Nephron progenitor cell (in vitro differentiated cells): ENCODE measurements at regions not wholly inside any gene's neighbourhood (a gene's known extent, or its start where the extent isn't known, plus 50 kb on each side); places are given as distances from the start of the nearest gene placed in this dataset.

Source experiments
- DNase-seq: peaks from one replicate; pipeline ENCODE4 v3.0.0; 2021
- H3K27ac Mint-ChIP-seq: 2 replicates; pipeline ENCODE4 v1.8.0; 2021; ENCODE audit warnings: mild to moderate bottlenecking, moderate library complexity, mixed read lengths
- H3K27me3 Mint-ChIP-seq: 2 replicates; pipeline ENCODE4 v1.8.0; 2021; ENCODE audit warnings: mild to moderate bottlenecking, low read depth, mixed read lengths; ENCODE audit not compliant: poor library complexity
- H3K36me3 Mint-ChIP-seq: 2 replicates; pipeline ENCODE4 v1.8.0; 2021; ENCODE audit warnings: low read depth, mixed read lengths
- H3K4me1 Mint-ChIP-seq: 2 replicates; pipeline ENCODE4 v1.8.0; 2021; ENCODE audit warnings: mixed read lengths
- H3K4me3 Mint-ChIP-seq: 2 replicates; pipeline ENCODE4 v1.8.0; 2021; ENCODE audit warnings: mild to moderate bottlenecking, moderate library complexity, mixed read lengths
- H3K9me3 Mint-ChIP-seq: 2 replicates; pipeline ENCODE4 v1.8.0; 2021; ENCODE audit warnings: mild to moderate bottlenecking, moderate library complexity, mixed read lengths
- CTCF ChIP-seq: fragments of 200-600 bp; sonication (generic); IDR thresholded peaks from 2 replicates; pipeline ENCODE4 v1.5.0; 2021; ENCODE audit warnings: antibody characterized with exemption

GRCh38 chr14:38524636-38525509, 269.0 kb upstream of the CLEC14A start:
- H3K4me1 Mint-ChIP-seq: no peaks in the 10 kb centered on the region
- no peak overlapping the region for H3K4me3 Mint-ChIP-seq
- no peak for DNase-seq
- H3K36me3 Mint-ChIP-seq: no peaks in the 10 kb centered on the region
- no peaks in the 10 kb centered on the region for H3K27me3 Mint-ChIP-seq
- no peak for TF ChIP-seq CTCF
- H3K9me3 Mint-ChIP-seq: no peaks in the 10 kb centered on the region
- no peak overlapping the region for H3K27ac Mint-ChIP-seq

GRCh38 chr14:38522724-38523123, 266.8 kb upstream of the CLEC14A start:
- Mint-ChIP-seq H3K4me1 (no peaks in the 10 kb centered on the region), H3K9me3 (no peaks in the 10 kb centered on the region), H3K36me3 (no peaks in the 10 kb centered on the region), H3K27me3 (no peaks in the 10 kb centered on the region), H3K27ac (no peak overlapping the region), H3K4me3 (no peak overlapping the region)
- no peak for TF ChIP-seq CTCF
- DNase-seq: no peak

GRCh38 chr14:38521591-38521990, 265.7 kb upstream of the CLEC14A start:
- Mint-ChIP-seq H3K4me3 (no peak overlapping the region), H3K27ac (no peak overlapping the region), H3K4me1 (no peaks in the 10 kb centered on the region), H3K9me3 (no peaks in the 10 kb centered on the region), H3K36me3 (no peaks in the 10 kb centered on the region), H3K27me3 (no peaks in the 10 kb centered on the region)
- no peak for TF ChIP-seq CTCF
- no peak for DNase-seq

DNA sequence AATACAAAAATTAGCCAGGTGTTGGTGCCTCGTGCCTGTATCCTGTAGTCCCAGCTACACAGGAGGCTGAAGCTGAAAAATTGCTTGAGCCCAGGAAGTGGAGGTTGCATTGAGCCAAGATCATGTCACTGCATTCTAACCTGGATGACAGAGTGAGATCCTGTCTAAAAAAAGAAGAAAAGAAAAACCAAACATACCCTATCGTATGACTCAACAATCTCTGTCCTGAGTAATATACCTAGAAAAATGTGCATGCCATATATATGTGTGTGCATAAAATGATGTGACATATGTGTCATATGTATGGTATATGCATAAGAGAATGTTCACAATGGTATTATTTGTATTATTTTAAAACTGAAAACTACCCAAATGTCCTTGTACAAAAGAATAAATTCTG, 261.5 kb upstream of the CLEC14A start:
- no peak for TF ChIP-seq CTCF
- H3K4me1 Mint-ChIP-seq: no peaks in the 10 kb centered on the region
- DNase-seq: no peak
- H3K27ac Mint-ChIP-seq: no peak overlapping the region
- H3K9me3 Mint-ChIP-seq: no peaks in the 10 kb centered on the region
- H3K27me3 Mint-ChIP-seq: no peaks in the 10 kb centered on the region
- H3K36me3 Mint-ChIP-seq: no peaks in the 10 kb centered on the region
- H3K4me3 Mint-ChIP-seq: no peak overlapping the region

GRCh38 chr14:38512236-38512635, 256.3 kb upstream of the CLEC14A start:
- H3K27me3 Mint-ChIP-seq: peaks cover 3% of the 10 kb centered on the region
- H3K4me1 Mint-ChIP-seq: no peaks in the 10 kb centered on the region
- H3K36me3 Mint-ChIP-seq: no peaks in the 10 kb centered on the region
- no peaks in the 10 kb centered on the region for H3K9me3 Mint-ChIP-seq
- no peak overlapping the region for H3K4me3 Mint-ChIP-seq
- no peak for DNase-seq
- H3K27ac Mint-ChIP-seq: no peak overlapping the region
- no peak for TF ChIP-seq CTCF

DNA sequence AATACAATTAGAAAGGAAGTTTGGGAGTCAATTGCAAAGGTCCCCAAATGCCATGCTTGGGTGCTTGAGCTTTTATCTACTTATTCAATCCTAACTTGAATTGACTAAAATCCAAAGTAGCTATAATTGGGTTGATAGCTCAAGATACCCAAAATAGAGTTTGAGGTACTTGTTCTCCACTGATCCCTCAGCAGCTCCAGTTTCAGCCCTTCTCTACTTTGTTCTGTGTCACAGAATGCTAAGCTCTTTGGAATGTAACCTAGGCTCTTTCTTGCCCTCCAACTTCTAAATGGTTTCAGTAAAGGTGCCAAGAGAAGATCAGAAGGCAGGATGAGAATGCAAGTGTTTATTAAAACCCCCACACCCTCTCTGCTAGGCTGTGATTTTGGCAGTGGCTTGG, 251.4 kb upstream of the CLEC14A start:
- Mint-ChIP-seq H3K27me3 (peaks cover 3% of the 10 kb centered on the region), H3K9me3 (no peaks in the 10 kb centered on the region), H3K4me3 (no peak overlapping the region), H3K36me3 (no peaks in the 10 kb centered on the region), H3K27ac (no peak overlapping the region), H3K4me1 (peaks cover 5% of the 10 kb centered on the region)
- DNase-seq: no peak
- no peak for TF ChIP-seq CTCF
